Peyer's patch (tissue), 4 donors: ENCODE measurements at regions not wholly inside any gene's neighbourhood (a gene's known extent, or its start where the extent isn't known, plus 50 kb on each side); places are given as distances from the start of the nearest gene placed in this dataset.

Experiments
- DNase-seq, 3 donors: peaks; one replicate each; pipeline ENCODE4 v3.0.0-alpha.2; 2017 to 2019
- H3K27ac ChIP-seq, 4 donors: fragments of 200-600 bp; sonication (generic); one replicate each; pipeline ENCODE4 v1.5.1; 2016 to 2019
- H3K27me3 ChIP-seq, 2 donors: fragments of 200-600 bp; sonication (generic); one replicate each; pipeline ENCODE4 v1.5.1; 2019
- H3K36me3 ChIP-seq, 3 donors: fragments of 200-600 bp; sonication (generic); one replicate each; pipeline ENCODE4 v1.5.1; 2016 to 2019
- H3K4me1 ChIP-seq, 4 donors: fragments of 200-600 bp; sonication (generic); one replicate each; pipeline ENCODE4 v1.5.1; 2016 to 2019
- H3K4me3 ChIP-seq, 4 donors: fragments of 200-600 bp; sonication (generic); 1 replicate in 3 of 4; 2 replicates in 1 of 4; pipeline ENCODE4 v1.5.1; 2016 to 2019; ENCODE audit warnings: mild to moderate bottlenecking in 1 of 4
- H3K9me3 ChIP-seq, 4 donors: fragments of 200-600 bp; sonication (generic); one replicate each; pipeline ENCODE4 v1.5.1; 2016 to 2019; ENCODE audit warnings: mild to moderate bottlenecking in 1 of 4
- POLR2A ChIP-seq, 2 donors: fragments of 450-650 bp; IDR thresholded peaks; one replicate each; pipeline ENCODE4 v1.5.1; 2017; ENCODE audit warnings: antibody characterized with exemption in 2 of 2, mild to moderate bottlenecking in 2 of 2, moderate library complexity in 2 of 2
- TF ChIP-seq, protein P1 (sequence below), 6 experiments: fragments of 450-650 bp in 4 of 6; fragments of 200-600 bp in 2 of 6; sonication (generic) in 1 of 6; IDR thresholded peaks; one replicate each; pipeline ENCODE4 v1.5.1; 2017 to 2019; ENCODE audit warnings: antibody characterized with exemption in 6 of 6, mild to moderate bottlenecking in 3 of 6, moderate library complexity in 1 of 6

DNA sequence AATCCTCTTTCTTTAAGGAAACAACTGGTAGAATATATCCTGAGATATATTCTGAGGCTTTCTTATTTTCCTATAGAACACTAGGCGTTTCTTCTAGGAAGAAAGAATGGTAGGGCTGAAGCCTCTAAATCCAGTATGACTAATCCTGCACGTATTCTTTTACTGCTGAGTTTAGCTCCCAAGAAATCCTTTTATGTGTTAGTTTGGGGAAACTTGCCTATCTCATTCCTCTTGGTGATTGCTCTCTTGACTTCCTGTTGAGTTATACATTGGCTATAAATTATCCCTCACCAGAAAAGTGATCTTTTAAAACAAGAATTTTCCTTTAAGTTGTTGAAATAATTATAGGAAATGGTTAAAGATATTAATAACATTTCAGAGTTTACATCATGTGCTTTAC, 422.9 kb downstream of the TMEM161B start:
- no peaks in the 10 kb centered on the region for H3K27me3 ChIP-seq
- TF ChIP-seq POLR2A (IDR thresholded peaks at IDR 0.05): no peak
- TF ChIP-seq, protein P1, sequence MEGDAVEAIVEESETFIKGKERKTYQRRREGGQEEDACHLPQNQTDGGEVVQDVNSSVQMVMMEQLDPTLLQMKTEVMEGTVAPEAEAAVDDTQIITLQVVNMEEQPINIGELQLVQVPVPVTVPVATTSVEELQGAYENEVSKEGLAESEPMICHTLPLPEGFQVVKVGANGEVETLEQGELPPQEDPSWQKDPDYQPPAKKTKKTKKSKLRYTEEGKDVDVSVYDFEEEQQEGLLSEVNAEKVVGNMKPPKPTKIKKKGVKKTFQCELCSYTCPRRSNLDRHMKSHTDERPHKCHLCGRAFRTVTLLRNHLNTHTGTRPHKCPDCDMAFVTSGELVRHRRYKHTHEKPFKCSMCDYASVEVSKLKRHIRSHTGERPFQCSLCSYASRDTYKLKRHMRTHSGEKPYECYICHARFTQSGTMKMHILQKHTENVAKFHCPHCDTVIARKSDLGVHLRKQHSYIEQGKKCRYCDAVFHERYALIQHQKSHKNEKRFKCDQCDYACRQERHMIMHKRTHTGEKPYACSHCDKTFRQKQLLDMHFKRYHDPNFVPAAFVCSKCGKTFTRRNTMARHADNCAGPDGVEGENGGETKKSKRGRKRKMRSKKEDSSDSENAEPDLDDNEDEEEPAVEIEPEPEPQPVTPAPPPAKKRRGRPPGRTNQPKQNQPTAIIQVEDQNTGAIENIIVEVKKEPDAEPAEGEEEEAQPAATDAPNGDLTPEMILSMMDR (IDR thresholded peaks at IDR 0.05): no peak
- H3K4me3 ChIP-seq: no peak overlapping the region
- DNase-seq: no peak
- H3K27ac ChIP-seq: no peak overlapping the region
- H3K9me3 ChIP-seq: no peaks in the 10 kb centered on the region
- no peaks in the 10 kb centered on the region for H3K36me3 ChIP-seq
- no peaks in the 10 kb centered on the region for H3K4me1 ChIP-seq

DNA sequence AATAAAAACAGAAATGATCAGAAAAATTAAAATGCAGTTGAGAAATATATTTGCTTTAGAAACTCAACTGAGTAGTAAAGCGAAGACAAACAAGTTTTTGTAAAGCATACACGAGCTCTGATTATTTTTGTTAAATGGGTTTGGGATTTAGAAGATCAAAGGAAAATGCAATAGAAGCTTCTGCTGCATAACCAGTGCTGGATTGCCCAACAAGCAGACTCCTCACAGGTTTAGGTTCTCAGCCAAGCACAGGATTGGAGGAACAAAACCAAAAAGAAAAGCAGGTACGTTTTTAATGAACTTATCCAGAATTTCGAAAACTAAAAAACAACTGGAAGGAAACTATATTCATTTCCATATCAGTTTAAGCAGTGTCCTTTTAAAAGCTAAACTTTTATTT, 423.8 kb downstream of the TMEM161B start:
- no peaks in the 10 kb centered on the region for H3K36me3 ChIP-seq
- no peak overlapping the region for H3K27ac ChIP-seq
- no peaks in the 10 kb centered on the region for H3K9me3 ChIP-seq
- H3K4me1 ChIP-seq: no peaks in the 10 kb centered on the region
- TF ChIP-seq, protein P1 (IDR thresholded peaks at IDR 0.05): no peak
- no peak for TF ChIP-seq POLR2A (IDR thresholded peaks at IDR 0.05)
- no peak overlapping the region for H3K4me3 ChIP-seq
- no peaks in the 10 kb centered on the region for H3K27me3 ChIP-seq
- DNase-seq: no peak

DNA sequence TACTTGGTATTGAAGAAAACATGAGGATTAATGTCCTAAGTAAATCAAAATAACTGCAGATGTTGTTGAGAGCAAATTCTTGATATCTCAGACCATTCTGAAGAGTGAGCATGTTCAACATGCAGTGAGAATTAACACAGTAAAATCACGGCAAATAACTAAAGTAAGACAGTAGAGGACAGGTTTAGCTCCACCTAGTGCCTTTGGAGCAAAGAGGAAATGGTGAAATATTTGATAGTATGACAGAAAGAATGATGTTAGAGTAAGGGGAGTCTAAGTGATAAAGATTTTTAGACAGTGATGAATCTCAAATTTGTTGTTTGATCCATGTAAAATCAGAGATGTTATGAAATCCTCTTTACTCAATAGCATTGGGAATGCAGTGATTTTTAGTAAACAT, 424.2 kb downstream of the TMEM161B start:
- Histone ChIP-seq H3K36me3 (no peaks in the 10 kb centered on the region), H3K9me3 (no peaks in the 10 kb centered on the region), H3K4me1 (no peaks in the 10 kb centered on the region), H3K4me3 (no peak overlapping the region), H3K27ac (no peak overlapping the region), H3K27me3 (no peaks in the 10 kb centered on the region)
- TF ChIP-seq POLR2A (IDR thresholded peaks at IDR 0.05): no peak
- TF ChIP-seq, protein P1 (IDR thresholded peaks at IDR 0.05): no peak
- no peak for DNase-seq

DNA sequence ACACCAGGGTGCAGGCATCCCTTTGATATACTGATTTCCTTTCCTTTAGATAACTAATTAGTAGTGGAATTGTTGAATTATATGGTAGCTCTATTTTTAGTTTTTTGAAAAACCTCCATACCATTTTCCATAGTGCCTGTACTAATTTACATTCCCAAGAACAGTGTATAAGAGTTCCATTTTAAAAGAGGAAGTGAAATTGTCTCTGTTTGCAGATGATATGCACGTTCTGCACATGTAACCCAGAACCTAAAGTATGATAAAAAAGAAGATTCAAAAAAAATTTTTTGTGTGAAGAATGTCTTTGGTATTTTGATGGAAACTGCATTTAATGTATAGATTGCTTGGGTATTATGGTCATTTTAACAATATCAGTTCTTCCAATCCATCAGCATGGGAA, 424.0 kb upstream of the CCNH start:
- TF ChIP-seq, protein P1 (IDR thresholded peaks at IDR 0.05): no peak
- no peak for TF ChIP-seq POLR2A (IDR thresholded peaks at IDR 0.05)
- Histone ChIP-seq H3K4me3 (no peak overlapping the region), H3K27me3 (no peaks in the 10 kb centered on the region), H3K4me1 (no peaks in the 10 kb centered on the region), H3K36me3 (no peaks in the 10 kb centered on the region), H3K27ac (no peak overlapping the region), H3K9me3 (no peaks in the 10 kb centered on the region)
- no peak for DNase-seq

DNA sequence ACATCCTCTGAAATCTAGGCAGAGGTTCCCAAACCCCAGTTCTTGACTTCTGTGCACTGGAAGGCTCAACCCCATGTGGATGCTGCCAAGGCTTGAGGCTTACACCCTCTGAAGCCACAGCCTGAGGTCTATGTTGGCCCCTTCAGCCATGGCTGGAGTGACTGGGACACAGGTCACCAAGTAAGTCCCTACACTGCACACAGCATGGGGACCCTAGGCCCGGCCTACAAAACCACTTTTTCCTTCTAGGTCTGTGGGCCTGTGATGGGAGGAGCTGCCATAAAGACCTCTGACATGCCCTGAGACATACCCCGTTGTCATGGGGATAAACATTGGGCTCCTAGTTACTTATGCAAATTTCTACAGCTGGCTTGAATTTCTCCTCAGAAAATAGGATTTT, 418.8 kb upstream of the CCNH start:
- Histone ChIP-seq H3K36me3 (no peaks in the 10 kb centered on the region), H3K4me3 (no peak overlapping the region), H3K9me3 (no peaks in the 10 kb centered on the region), H3K27me3 (no peaks in the 10 kb centered on the region), H3K4me1 (no peaks in the 10 kb centered on the region), H3K27ac (no peak overlapping the region)
- no peak for DNase-seq
- TF ChIP-seq, protein P1 (IDR thresholded peaks at IDR 0.05): no peak
- no peak for TF ChIP-seq POLR2A (IDR thresholded peaks at IDR 0.05)

DNA sequence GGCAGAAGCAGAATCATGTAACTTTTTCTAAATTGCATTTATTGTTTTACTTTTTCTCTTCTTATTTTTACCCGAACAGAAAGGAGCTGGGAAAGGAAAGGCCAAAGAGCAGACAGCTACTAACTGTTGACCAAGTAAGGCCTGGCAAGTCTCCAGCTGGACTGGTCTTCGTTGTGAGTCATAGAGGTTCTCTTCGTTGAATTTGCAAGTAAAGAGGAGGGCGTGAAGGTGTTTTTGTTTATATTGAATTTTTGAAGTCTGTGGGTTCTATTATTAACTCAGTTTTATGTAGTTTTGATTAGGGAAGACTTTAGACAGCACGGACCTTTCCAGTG, 416.5 kb upstream of the CCNH start:
- Histone ChIP-seq H3K4me1 (no peaks in the 10 kb centered on the region), H3K27me3 (no peaks in the 10 kb centered on the region), H3K36me3 (no peaks in the 10 kb centered on the region), H3K9me3 (no peaks in the 10 kb centered on the region), H3K27ac (no peak overlapping the region), H3K4me3 (no peak overlapping the region)
- TF ChIP-seq, protein P1 (IDR thresholded peaks at IDR 0.05): no peak
- no peak for TF ChIP-seq POLR2A (IDR thresholded peaks at IDR 0.05)
- no peak for DNase-seq
